GM13977 (cell line): ENCODE measurements at regions not wholly inside any gene's neighbourhood (a gene's known extent, or its start where the extent isn't known, plus 50 kb on each side); places are given as distances from the start of the nearest gene placed in this dataset.

Experiments used
- DNase-seq: peaks from one replicate; pipeline ENCODE4 v3.0.0; 2012; ENCODE audit warnings: low spot score
- CTCF ChIP-seq: IDR thresholded peaks from 2 replicates; pipeline ENCODE4 v1.5.1; 2012; ENCODE audit warnings: mild to moderate bottlenecking, control low read depth; ENCODE audit not compliant: insufficient read depth; ENCODE audit errors: extremely low read depth, missing control alignments
- in situ Hi-C: fragments of 300-500 bp; cut with MboI; formaldehyde crosslinking; loops from one replicate; pipeline ENCODE4 v1.12.0; 2022; ENCODE audit warnings: low sequenced_read_pairs, low pct_unique_long_range_greater_than_20kb, mixed read lengths, inconsistent platforms; ENCODE audit not compliant: unreplicated experiment

- DNase-seq, result no peak
- in situ Hi-C loops, result no loop called here
- TF ChIP-seq CTCF, result no peak
These were observed 108.9 kb upstream of the ASCC3 start for GRCh38 chr6:100990070-100990469.

DNA sequence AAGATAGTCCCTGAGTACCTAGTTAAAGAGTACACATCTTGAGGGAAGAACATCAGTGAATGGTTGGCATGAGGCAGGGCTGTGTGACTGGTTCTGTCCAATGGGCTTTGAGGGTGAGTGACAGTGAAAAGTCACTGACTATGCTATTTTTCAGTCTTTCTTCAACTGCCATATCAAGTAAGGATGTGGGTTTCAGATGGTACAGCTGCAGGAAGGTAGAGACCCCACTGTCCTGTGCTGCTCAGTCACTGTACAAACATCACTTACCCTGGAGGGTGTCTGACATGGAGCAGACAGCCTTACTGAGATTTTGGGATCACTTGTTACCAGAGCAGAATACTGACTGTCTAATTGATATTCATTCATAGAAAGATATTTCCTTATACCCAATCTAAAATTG, 115.3 kb upstream of the ASCC3 start:
- in situ Hi-C loops, result no loop called here
- TF ChIP-seq CTCF, result no peak
- DNase-seq, result no peak

- no peak for TF ChIP-seq CTCF
- in situ Hi-C loops, result no loop called here
- DNase-seq, result no peak
These were observed 117.0 kb upstream of the ASCC3 start for GRCh38 chr6:100998111-100998510.

GRCh38 chr6:100999034-100999597, 118.0 kb upstream of the ASCC3 start:
- no peak for DNase-seq
- TF ChIP-seq CTCF, result no peak
- in situ Hi-C loops, result no loop called here

- in situ Hi-C loops, result no loop called here
- no peak for TF ChIP-seq CTCF
- no peak for DNase-seq
These were observed 119.2 kb upstream of the ASCC3 start for GRCh38 chr6:101000341-101000740.

GRCh38 chr6:101001012-101001411, 119.9 kb upstream of the ASCC3 start:
- TF ChIP-seq CTCF, result no peak
- in situ Hi-C loops, result no loop called here
- no peak for DNase-seq

DNA sequence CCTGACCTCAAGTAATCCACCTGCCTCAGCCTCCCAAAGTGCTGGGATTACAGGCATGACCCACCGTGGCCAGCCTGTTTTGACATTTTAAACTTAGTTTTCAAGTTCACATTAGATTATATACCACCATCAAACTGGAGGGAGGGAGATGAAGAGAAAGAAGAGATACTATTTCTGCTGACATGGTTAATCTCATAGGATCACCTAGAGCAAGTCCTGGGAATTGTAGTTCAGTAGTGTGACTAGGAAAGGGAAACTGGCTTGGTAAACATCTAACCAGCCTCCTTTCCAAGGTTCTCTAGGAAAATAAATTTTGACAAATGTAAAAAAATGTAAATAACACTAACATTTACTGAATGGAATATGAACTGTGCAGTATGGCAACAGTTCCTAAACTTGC, 120.5 kb upstream of the ASCC3 start:
- no peak for DNase-seq
- no peak for TF ChIP-seq CTCF
- in situ Hi-C loops, result no loop called here
